ENCODE measurements at regions not wholly inside any gene's neighbourhood (a gene's known extent, or its start where the extent isn't known, plus 50 kb on each side); places are given as distances from the start of the nearest gene placed in this dataset.

DNA sequence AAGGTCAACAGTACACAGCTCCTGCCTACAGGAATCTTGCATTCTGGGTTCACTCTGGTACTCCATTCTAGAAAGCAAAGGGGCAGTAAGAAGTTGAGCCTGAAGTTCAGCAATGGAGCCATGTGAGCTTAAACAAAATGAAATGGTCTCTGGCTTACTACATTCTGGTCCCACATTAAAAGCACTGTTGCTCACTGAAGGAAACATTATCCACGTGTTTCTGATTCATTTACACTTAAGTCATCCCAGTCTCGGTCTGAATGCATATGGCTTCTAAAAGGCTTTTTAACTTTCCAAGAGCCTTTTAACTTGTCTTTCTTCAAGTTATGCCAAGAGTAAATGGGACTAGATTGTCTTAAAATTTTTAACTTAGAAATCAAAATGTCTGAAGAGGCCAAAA lies 177.8 kb downstream of the LNPK start:
- Mint-ChIP-seq H3K27me3 (ENCODE audit: insufficient read depth) (peaks cover 2% of the 10 kb centered on the region), H3K36me3 (ENCODE audit: low read depth) (no peaks in the 10 kb centered on the region), H3K27ac (no peak overlapping the region), H3K9me3 (no peaks in the 10 kb centered on the region), H3K4me1 (no peaks in the 10 kb centered on the region), H3K4me3 (no peak overlapping the region)
- Histone ChIP-seq H3K4me3 (ENCODE audit: low read length) (no peak overlapping the region), H3K36me3 (ENCODE audit: control insufficient read depth, insufficient read depth, low read length) (no peaks in the 10 kb centered on the region), H3K27me3 (ENCODE audit: control insufficient read depth, insufficient read depth, low read length, poor library complexity, severe bottlenecking) (no peaks in the 10 kb centered on the region), H3K9ac (ENCODE audit: extremely low read depth, low read length, poor library complexity, severe bottlenecking) (no peak overlapping the region), H3K4me1 (ENCODE audit: control insufficient read depth, insufficient read depth, low read length) (no peaks in the 10 kb centered on the region), H3K27ac (ENCODE audit: low read depth, low read length) (no peak overlapping the region), H3K9me3 (ENCODE audit: control insufficient read depth, low read length) (peaks cover 5% of the 10 kb centered on the region)
- TF ChIP-seq, protein P1, sequence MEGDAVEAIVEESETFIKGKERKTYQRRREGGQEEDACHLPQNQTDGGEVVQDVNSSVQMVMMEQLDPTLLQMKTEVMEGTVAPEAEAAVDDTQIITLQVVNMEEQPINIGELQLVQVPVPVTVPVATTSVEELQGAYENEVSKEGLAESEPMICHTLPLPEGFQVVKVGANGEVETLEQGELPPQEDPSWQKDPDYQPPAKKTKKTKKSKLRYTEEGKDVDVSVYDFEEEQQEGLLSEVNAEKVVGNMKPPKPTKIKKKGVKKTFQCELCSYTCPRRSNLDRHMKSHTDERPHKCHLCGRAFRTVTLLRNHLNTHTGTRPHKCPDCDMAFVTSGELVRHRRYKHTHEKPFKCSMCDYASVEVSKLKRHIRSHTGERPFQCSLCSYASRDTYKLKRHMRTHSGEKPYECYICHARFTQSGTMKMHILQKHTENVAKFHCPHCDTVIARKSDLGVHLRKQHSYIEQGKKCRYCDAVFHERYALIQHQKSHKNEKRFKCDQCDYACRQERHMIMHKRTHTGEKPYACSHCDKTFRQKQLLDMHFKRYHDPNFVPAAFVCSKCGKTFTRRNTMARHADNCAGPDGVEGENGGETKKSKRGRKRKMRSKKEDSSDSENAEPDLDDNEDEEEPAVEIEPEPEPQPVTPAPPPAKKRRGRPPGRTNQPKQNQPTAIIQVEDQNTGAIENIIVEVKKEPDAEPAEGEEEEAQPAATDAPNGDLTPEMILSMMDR (conservative IDR thresholded peaks at IDR 0.05) = no peak
- DNase-seq = no peak
- WGBS, 2 experiments (ENCODE audit: insufficient coverage in 1 of 2, insufficient read length in 1 of 2) = 83 to 90% methylated on average over 1 to 2 of the region's 2 CpGs

DNA sequence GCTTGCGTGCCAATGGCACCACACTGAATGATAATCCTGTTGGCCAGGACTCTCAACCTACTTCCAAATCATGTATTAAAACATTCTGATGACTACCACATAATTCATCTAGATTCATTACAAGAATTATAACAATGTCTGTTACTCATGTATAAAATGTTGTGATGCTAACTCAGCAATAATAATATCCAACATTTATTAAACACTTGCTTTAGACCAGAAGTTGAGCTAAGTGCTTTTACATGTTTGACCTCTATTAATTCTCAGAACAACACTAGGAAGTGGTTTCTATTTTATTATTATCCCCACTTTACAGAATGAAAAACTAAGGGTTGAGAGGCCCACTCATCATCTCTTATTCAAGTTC lies 178.4 kb downstream of the LNPK start:
- Histone ChIP-seq H3K9ac (ENCODE audit: extremely low read depth, low read length, poor library complexity, severe bottlenecking) (no peak overlapping the region), H3K4me3 (ENCODE audit: low read length) (no peak overlapping the region), H3K4me1 (ENCODE audit: control insufficient read depth, insufficient read depth, low read length) (no peaks in the 10 kb centered on the region), H3K9me3 (ENCODE audit: control insufficient read depth, low read length) (peaks cover 5% of the 10 kb centered on the region), H3K36me3 (ENCODE audit: control insufficient read depth, insufficient read depth, low read length) (no peaks in the 10 kb centered on the region), H3K27ac (ENCODE audit: low read depth, low read length) (peak overlapping the region; percentile 36), H3K27me3 (ENCODE audit: control insufficient read depth, insufficient read depth, low read length, poor library complexity, severe bottlenecking) (no peaks in the 10 kb centered on the region)
- Mint-ChIP-seq H3K4me1 (no peaks in the 10 kb centered on the region), H3K9me3 (no peaks in the 10 kb centered on the region), H3K27ac (no peak overlapping the region), H3K27me3 (ENCODE audit: insufficient read depth) (peaks cover 2% of the 10 kb centered on the region), H3K36me3 (ENCODE audit: low read depth) (no peaks in the 10 kb centered on the region), H3K4me3 (no peak overlapping the region)
- DNase-seq = no peak
- TF ChIP-seq, protein P1 (conservative IDR thresholded peaks at IDR 0.05) = no peak
- WGBS, 2 experiments (ENCODE audit: insufficient coverage in 1 of 2, insufficient read length in 1 of 2) = 86 to 100% methylated on average over 1 of the region's 1 CpG

DNA sequence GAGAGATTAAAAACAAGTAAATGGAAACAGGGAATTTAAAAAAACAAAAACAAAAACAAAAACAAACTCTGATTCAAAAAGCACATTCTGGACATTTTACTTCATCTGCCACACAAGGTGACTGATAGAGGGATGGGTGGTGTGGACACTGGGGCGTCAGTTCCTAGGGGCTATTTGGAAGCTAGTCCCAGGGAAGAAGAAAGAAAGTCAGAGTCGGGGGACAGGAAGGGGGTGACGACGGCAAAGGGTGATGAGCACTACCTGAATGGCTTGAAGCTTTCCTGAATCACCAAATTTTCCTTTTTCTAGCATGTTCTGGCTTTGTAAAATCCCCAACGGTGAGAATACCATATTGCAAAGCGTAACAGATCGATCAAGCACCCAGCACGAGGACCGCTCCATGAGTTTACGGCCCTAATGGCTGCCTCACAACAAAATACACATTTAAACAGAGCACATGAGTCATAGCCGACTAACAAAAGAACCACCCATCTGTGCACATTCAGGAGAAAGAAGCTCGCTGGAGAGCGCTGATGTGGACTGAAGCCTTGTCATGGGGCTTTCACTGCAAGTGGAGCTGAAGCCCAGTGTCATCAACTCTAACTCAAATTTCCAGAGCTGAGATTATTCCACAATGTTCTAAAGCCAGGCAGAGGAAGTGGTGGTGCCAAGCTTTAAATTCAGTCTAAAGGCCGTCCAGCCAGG lies 178.9 kb downstream of the LNPK start:
- H3K27ac ChIP-seq (ENCODE audit: low read depth, low read length) = peak overlapping the region; percentile 36
- H3K36me3 Mint-ChIP-seq (ENCODE audit: low read depth) = no peaks in the 10 kb centered on the region

More for the DNA sequence above, 178.9 kb downstream of the LNPK start:
- 78 to 87% methylated on average over 5 to 14 of the region's 14 CpGs for WGBS, 2 experiments (ENCODE audit: insufficient coverage in 1 of 2, insufficient read length in 1 of 2)
- no peaks in the 10 kb centered on the region for H3K27me3 ChIP-seq (ENCODE audit: control insufficient read depth, insufficient read depth, low read length, poor library complexity, severe bottlenecking)
- H3K9me3 Mint-ChIP-seq = no peaks in the 10 kb centered on the region
- peaks cover 5% of the 10 kb centered on the region for H3K9me3 ChIP-seq (ENCODE audit: control insufficient read depth, low read length)
- H3K4me1 ChIP-seq (ENCODE audit: control insufficient read depth, insufficient read depth, low read length) = no peaks in the 10 kb centered on the region
- TF ChIP-seq, protein P1 (conservative IDR thresholded peaks at IDR 0.05) = no peak
- H3K27me3 Mint-ChIP-seq (ENCODE audit: insufficient read depth) = peaks cover 2% of the 10 kb centered on the region
- H3K36me3 ChIP-seq (ENCODE audit: control insufficient read depth, insufficient read depth, low read length) = no peaks in the 10 kb centered on the region
- no peak overlapping the region for H3K4me3 ChIP-seq (ENCODE audit: low read length)
- no peaks in the 10 kb centered on the region for H3K4me1 Mint-ChIP-seq
- no peak overlapping the region for H3K27ac Mint-ChIP-seq
- H3K9ac ChIP-seq (ENCODE audit: extremely low read depth, low read length, poor library complexity, severe bottlenecking) = no peak overlapping the region
- DNase-seq = no peak
- H3K4me3 Mint-ChIP-seq = no peak overlapping the region

Measured in endodermal cell (in vitro differentiated cells).